Fibroblast of lung (primary cell): ENCODE measurements at regions not wholly inside any gene's neighbourhood (a gene's known extent, or its start where the extent isn't known, plus 50 kb on each side); places are given as distances from the start of the nearest gene placed in this dataset.

Experiments used
- DNase-seq, 2 donors: peaks; one replicate each; pipeline versions ENCODE4 v3.0.0 to v3.0.0-alpha.2; 2010; ENCODE audit warnings: low read depth in 2 of 2
- H2AFZ ChIP-seq: 2 replicates; pipeline ENCODE4 v1.5.1; 2012; ENCODE audit warnings: low read length, control low read depth, inconsistent platforms
- H3K27ac ChIP-seq: 2 replicates; pipeline ENCODE4 v1.5.1; 2011; ENCODE audit warnings: low read length, control low read depth; ENCODE audit not compliant: insufficient read depth
- H3K27me3 ChIP-seq: 2 replicates; pipeline ENCODE4 v1.5.1; 2011; ENCODE audit warnings: mild to moderate bottlenecking, low read length; ENCODE audit not compliant: control insufficient read depth, insufficient read depth
- H3K36me3 ChIP-seq: 2 replicates; pipeline ENCODE4 v1.5.1; 2011; ENCODE audit warnings: low read length; ENCODE audit not compliant: control insufficient read depth, insufficient read depth
- H3K4me1 ChIP-seq: 2 replicates; pipeline ENCODE4 v1.5.1; 2011; ENCODE audit warnings: low read length; ENCODE audit not compliant: control insufficient read depth, insufficient read depth; ENCODE audit errors: extremely low read depth
- H3K4me2 ChIP-seq: 2 replicates; pipeline ENCODE4 v1.5.1; 2011; ENCODE audit warnings: low read length, control low read depth; ENCODE audit not compliant: insufficient read depth; ENCODE audit errors: extremely low read depth
- H3K4me3 ChIP-seq, 4 experiments: fragments of 200-600 bp in 1 of 4; sonication (generic) in 1 of 4; replicated peaks in 1 of 4; 2 replicates each; pipeline ENCODE4 v1.5.1; 2011 to 2016; ENCODE audit warnings: low read length in 4 of 4, low read depth in 3 of 4, mild to moderate bottlenecking in 3 of 4, control low read depth in 2 of 4, inconsistent platforms in 1 of 4, mixed read lengths in 1 of 4; ENCODE audit not compliant: insufficient read depth in 1 of 4; ENCODE audit errors: control extremely low read depth in 1 of 4
- H3K79me2 ChIP-seq: 2 replicates; pipeline ENCODE4 v1.5.1; 2012; ENCODE audit warnings: mild to moderate bottlenecking, low read length, inconsistent platforms; ENCODE audit not compliant: control insufficient read depth, insufficient read depth
- H3K9ac ChIP-seq: 2 replicates; pipeline ENCODE4 v1.5.1; 2011; ENCODE audit warnings: mild to moderate bottlenecking, low read length, control low read depth; ENCODE audit not compliant: insufficient read depth
- H3K9me3 ChIP-seq: 2 replicates; pipeline ENCODE4 v1.5.1; 2012; ENCODE audit warnings: low read depth, low read length; ENCODE audit not compliant: control insufficient read depth, insufficient read depth
- H4K20me1 ChIP-seq: 2 replicates; pipeline ENCODE4 v1.5.1; 2011; ENCODE audit warnings: low read length; ENCODE audit not compliant: control insufficient read depth, insufficient read depth; ENCODE audit errors: extremely low read depth
- EZH2 ChIP-seq: IDR thresholded peaks from 2 replicates; pipeline ENCODE4 v1.5.1; 2012; ENCODE audit warnings: low read length, control low read depth, mild to moderate bottlenecking; ENCODE audit errors: missing control alignments
- TF ChIP-seq, protein P1 (sequence below), 2 donors: IDR thresholded peaks in 1 of 2; conservative IDR thresholded peaks in 1 of 2; 1 replicate in 1 of 2; 2 replicates in 1 of 2; pipeline ENCODE4 v1.5.1; 2011 to 2012; ENCODE audit warnings: low read length in 2 of 2, control low read depth in 1 of 2, inconsistent platforms in 1 of 2, low read depth in 1 of 2, mild to moderate bottlenecking in 1 of 2

DNA sequence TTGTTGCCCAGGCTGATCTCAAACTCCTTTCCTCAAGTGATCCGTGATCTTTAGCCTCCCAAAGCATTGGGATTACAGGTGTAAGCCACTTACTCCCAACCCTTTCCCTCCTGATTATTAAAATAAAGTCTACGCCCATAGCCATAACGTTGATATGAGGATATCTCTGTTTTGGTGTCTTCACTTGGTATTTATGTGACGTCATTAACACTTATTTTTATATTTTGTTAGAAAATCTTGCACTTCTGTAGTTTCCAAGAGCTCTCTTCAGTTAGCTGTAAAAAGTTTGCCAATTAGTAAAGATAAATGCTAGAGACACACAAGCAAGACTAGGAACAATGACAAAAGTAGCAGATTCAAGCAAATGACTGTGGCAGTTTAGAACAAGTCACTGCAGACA is 115.6 kb upstream of the HSF2 start:
- Histone ChIP-seq H4K20me1 (no peaks in the 10 kb centered on the region), H3K36me3 (no peaks in the 10 kb centered on the region), H3K27ac (no peak overlapping the region), H3K27me3 (no peaks in the 10 kb centered on the region), H3K9me3 (no peaks in the 10 kb centered on the region), H3K4me1 (no peaks in the 10 kb centered on the region), H3K79me2 (no peaks in the 10 kb centered on the region), H3K4me2 (no peak overlapping the region), H3K4me3 (no peak overlapping the region), H3K9ac (no peak overlapping the region), H2AFZ (no peak overlapping the region)
- TF ChIP-seq, protein P1, sequence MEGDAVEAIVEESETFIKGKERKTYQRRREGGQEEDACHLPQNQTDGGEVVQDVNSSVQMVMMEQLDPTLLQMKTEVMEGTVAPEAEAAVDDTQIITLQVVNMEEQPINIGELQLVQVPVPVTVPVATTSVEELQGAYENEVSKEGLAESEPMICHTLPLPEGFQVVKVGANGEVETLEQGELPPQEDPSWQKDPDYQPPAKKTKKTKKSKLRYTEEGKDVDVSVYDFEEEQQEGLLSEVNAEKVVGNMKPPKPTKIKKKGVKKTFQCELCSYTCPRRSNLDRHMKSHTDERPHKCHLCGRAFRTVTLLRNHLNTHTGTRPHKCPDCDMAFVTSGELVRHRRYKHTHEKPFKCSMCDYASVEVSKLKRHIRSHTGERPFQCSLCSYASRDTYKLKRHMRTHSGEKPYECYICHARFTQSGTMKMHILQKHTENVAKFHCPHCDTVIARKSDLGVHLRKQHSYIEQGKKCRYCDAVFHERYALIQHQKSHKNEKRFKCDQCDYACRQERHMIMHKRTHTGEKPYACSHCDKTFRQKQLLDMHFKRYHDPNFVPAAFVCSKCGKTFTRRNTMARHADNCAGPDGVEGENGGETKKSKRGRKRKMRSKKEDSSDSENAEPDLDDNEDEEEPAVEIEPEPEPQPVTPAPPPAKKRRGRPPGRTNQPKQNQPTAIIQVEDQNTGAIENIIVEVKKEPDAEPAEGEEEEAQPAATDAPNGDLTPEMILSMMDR (conservative IDR thresholded peaks at IDR 0.05 in 1 of 2, IDR thresholded peaks at IDR 0.05 in 1 of 2; ENCODE audit: low read depth in 1 of 2, low read length in 2 of 2): no peak
- TF ChIP-seq EZH2: no peak
- DNase-seq: no peak

DNA sequence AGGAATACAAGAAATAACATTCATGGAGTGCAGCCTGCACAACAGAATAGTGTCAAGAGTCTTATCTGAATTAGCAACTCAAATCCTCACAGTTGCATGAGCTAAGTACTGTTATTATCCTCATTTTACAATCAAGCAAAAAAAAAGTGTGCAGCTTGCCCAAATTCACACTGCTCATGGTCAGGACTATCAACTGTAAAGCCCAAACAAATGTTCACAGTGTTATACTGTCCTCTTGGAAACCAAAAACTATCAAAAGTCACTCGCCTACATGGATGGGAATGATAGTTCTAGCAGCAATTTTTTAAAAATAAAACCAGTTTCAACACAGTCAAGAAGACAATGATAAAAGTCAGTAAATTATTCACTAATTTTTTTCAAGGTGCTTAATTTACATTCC is 114.6 kb upstream of the HSF2 start:
- Histone ChIP-seq H3K9me3 (no peaks in the 10 kb centered on the region), H3K27me3 (no peaks in the 10 kb centered on the region), H3K4me3 (no peak overlapping the region), H3K27ac (no peak overlapping the region), H3K4me2 (no peak overlapping the region), H3K36me3 (no peaks in the 10 kb centered on the region), H2AFZ (no peak overlapping the region), H4K20me1 (no peaks in the 10 kb centered on the region), H3K9ac (no peak overlapping the region), H3K4me1 (no peaks in the 10 kb centered on the region), H3K79me2 (no peaks in the 10 kb centered on the region)
- TF ChIP-seq EZH2: no peak
- TF ChIP-seq, protein P1 (conservative IDR thresholded peaks at IDR 0.05 in 1 of 2, IDR thresholded peaks at IDR 0.05 in 1 of 2; ENCODE audit: low read depth in 1 of 2, low read length in 2 of 2): no peak
- DNase-seq: no peak

DNA sequence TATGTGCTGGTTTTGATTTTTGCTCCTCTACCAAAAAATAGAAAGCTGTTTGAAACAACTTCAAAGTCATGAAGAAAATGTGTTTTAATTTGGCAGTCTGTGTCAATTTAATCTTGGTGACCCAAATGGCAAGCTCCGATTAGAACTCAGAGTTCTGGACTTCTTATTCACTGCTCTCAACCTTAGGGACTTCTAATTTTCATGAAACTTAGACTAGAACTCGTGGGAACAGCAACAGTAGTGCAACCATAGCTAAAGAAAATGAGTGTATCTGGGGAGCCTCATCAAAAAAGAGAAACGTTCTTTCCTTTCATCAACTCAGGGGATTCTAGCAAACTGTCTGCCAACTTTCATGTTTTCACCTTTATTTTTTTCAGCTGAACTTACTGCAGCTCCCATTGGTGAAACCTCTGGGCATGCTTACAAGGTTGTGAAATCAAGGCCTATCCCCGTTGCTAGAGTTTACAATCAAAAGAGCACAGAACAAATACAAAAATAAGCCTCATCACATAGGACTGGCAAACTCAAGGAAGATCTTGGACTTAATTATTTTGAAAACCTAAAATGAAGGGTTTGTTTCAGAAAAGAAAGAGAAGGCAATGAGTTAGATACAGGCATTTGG is 114.0 kb upstream of the HSF2 start:
- Histone ChIP-seq H3K27ac (no peak overlapping the region), H4K20me1 (no peaks in the 10 kb centered on the region), H3K36me3 (no peaks in the 10 kb centered on the region), H3K4me1 (no peaks in the 10 kb centered on the region), H2AFZ (no peak overlapping the region), H3K9ac (no peak overlapping the region), H3K4me3 (no peak overlapping the region), H3K4me2 (no peak overlapping the region), H3K9me3 (no peaks in the 10 kb centered on the region), H3K79me2 (no peaks in the 10 kb centered on the region), H3K27me3 (no peaks in the 10 kb centered on the region)
- TF ChIP-seq, protein P1 (conservative IDR thresholded peaks at IDR 0.05 in 1 of 2, IDR thresholded peaks at IDR 0.05 in 1 of 2; ENCODE audit: low read depth in 1 of 2, low read length in 2 of 2): no peak
- TF ChIP-seq EZH2: no peak
- DNase-seq: no peak
